ENCODE measurements at regions not wholly inside any gene's neighbourhood (a gene's known extent, or its start where the extent isn't known, plus 50 kb on each side); places are given as distances from the start of the nearest gene placed in this dataset.

DNA sequence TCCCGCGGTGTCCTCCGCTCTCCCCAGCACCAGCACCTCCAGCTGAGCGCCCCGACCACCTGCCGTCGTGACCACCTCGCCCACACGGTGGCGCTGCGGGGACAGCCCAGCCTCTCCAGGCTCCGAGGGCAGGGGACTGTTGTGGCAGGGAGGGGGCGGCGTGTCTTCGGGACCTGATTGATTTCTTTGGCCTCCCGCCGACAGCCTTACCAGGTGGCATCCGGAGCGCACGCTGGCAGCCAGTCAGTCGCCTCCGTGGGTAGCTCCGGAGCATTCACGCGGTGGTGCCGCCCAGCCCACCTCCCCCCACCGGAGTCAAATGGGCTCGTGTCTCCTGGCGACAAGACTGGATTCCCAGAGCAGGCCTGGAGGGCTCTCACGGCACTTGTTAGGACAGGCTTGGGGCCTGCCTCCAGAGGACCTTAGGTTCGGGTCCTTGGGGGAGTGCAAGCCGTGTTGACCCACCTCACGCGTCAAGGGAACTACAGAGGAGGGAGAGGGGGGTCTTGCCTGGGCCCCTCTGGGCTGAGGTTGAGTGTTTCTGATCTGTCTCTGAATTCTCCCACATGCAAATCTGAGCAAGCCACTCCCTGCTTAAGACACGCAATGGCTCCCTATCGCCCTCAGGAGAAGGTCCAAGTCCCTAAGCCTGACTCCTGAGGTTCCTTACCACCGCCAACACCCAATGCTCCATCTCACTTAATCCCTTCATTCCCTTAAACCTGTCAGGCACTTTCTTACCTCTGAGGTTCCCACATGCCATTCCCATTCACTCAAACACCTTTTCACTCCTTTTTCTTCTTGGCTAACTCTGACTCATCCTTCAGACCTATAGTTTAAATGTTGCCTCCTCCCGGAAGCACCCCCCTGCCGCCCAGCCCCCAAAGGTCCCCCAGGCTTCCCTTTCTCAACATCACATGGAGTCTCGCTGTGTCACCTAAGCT, 51.2 kb upstream of the GGTA1 start:
- TF ChIP-seq POLR2A (IDR thresholded peaks at IDR 0.05; ENCODE audit: control extremely low read depth in 1 of 2, low read depth in 2 of 2, low read length in 2 of 2), result no peak
- no peak for TF ChIP-seq EZH2 (IDR thresholded peaks at IDR 0.05; ENCODE audit: low read depth, low read length, severe bottlenecking)
- TF ChIP-seq KDM5A (IDR thresholded peaks at IDR 0.05; ENCODE audit: low read length), result no peak
- TF ChIP-seq KDM1A (IDR thresholded peaks at IDR 0.05; ENCODE audit: borderline replicate concordance, low read length), result peak; percentile 83; the same call in 1 of the 2 replicates
- TF ChIP-seq, protein P1, sequence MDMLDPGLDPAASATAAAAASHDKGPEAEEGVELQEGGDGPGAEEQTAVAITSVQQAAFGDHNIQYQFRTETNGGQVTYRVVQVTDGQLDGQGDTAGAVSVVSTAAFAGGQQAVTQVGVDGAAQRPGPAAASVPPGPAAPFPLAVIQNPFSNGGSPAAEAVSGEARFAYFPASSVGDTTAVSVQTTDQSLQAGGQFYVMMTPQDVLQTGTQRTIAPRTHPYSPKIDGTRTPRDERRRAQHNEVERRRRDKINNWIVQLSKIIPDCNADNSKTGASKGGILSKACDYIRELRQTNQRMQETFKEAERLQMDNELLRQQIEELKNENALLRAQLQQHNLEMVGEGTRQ (IDR thresholded peaks at IDR 0.05; ENCODE audit: low read length), result no peak
- TF ChIP-seq, protein P2, sequence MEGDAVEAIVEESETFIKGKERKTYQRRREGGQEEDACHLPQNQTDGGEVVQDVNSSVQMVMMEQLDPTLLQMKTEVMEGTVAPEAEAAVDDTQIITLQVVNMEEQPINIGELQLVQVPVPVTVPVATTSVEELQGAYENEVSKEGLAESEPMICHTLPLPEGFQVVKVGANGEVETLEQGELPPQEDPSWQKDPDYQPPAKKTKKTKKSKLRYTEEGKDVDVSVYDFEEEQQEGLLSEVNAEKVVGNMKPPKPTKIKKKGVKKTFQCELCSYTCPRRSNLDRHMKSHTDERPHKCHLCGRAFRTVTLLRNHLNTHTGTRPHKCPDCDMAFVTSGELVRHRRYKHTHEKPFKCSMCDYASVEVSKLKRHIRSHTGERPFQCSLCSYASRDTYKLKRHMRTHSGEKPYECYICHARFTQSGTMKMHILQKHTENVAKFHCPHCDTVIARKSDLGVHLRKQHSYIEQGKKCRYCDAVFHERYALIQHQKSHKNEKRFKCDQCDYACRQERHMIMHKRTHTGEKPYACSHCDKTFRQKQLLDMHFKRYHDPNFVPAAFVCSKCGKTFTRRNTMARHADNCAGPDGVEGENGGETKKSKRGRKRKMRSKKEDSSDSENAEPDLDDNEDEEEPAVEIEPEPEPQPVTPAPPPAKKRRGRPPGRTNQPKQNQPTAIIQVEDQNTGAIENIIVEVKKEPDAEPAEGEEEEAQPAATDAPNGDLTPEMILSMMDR (IDR thresholded peaks at IDR 0.05; ENCODE audit: control extremely low read depth in 1 of 3, insufficient read depth in 1 of 3, low read depth in 1 of 3, low read length in 3 of 3), result peak; percentile 87 to 95 (median 89)
- TF ChIP-seq ZNF274 (IDR thresholded peaks at IDR 0.05; ENCODE audit: borderline replicate concordance, extremely low read depth, low read length), result no peak
- no peak for TF ChIP-seq JUN (IDR thresholded peaks at IDR 0.05; ENCODE audit: low read depth, low read length)
